A673 (cell line): ENCODE measurements at regions not wholly inside any gene's neighbourhood (a gene's known extent, or its start where the extent isn't known, plus 50 kb on each side); places are given as distances from the start of the nearest gene placed in this dataset.

Experiments
- CTCF ChIP-seq: fragments of 300-800, 200-600 bp; sonication (generic); conservative IDR thresholded peaks from 2 replicates; pipeline ENCODE4 v1.5.1; 2017; ENCODE audit warnings: low read depth, mild to moderate bottlenecking, antibody characterized with exemption, low read length, moderate library complexity, mixed read lengths
- EZH2 ChIP-seq: fragments of 200-600 bp; sonication (generic); IDR thresholded peaks from 2 replicates; pipeline ENCODE4 v1.6.1; 2017; ENCODE audit warnings: borderline replicate concordance, low read depth, mild to moderate bottlenecking, mixed read lengths, antibody characterized with exemption, low read length; ENCODE audit not compliant: poor library complexity, severe bottlenecking

GRCh38 chr21:35444391-35444790 lies 395.3 kb upstream of the RUNX1 start:
- no peak for TF ChIP-seq CTCF
- no peak for TF ChIP-seq EZH2
